ENCODE measurements at regions not wholly inside any gene's neighbourhood (a gene's known extent, or its start where the extent isn't known, plus 50 kb on each side); places are given as distances from the start of the nearest gene placed in this dataset.
"Not testable (repeated sequence)": the region's sequence is repeated elsewhere in the genome, so short reads cannot be mapped to it uniquely, and the experiment has no call there.

DNA sequence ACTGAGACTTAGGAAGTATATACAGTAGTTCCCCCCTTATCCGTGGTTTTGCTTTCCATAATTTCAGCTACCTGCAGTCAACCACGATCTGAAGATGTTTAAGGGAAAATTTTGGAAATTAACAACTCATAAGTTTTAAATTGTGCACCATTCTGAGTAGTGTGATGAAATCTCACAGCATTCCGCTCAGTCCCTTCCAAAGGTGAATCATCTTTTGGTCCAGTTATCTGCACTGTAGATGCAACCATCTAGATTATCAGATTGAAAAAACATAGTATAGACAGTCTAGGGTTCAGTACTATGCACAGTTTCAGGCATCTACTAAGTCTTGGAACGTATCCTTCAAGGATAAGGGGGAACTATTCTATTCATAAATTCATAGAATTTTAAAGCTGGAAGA lies 109.0 kb downstream of the ANXA3 start:
- Histone ChIP-seq H3K4me3 (no peak overlapping the region), H3K9me3 (no peaks in the 10 kb centered on the region), H3K36me3 (ENCODE audit: low read depth) (no peaks in the 10 kb centered on the region), H3K4me1 (ENCODE audit: low read depth) (peaks cover 10% of the 10 kb centered on the region)
- TF ChIP-seq CTCF (IDR thresholded peaks at IDR 0.05): no peak
- DNase-seq (no peak), ATAC-seq (no peak)
- intact Hi-C loops (cut with DNase I, micrococcal nuclease): no loop called here

DNA sequence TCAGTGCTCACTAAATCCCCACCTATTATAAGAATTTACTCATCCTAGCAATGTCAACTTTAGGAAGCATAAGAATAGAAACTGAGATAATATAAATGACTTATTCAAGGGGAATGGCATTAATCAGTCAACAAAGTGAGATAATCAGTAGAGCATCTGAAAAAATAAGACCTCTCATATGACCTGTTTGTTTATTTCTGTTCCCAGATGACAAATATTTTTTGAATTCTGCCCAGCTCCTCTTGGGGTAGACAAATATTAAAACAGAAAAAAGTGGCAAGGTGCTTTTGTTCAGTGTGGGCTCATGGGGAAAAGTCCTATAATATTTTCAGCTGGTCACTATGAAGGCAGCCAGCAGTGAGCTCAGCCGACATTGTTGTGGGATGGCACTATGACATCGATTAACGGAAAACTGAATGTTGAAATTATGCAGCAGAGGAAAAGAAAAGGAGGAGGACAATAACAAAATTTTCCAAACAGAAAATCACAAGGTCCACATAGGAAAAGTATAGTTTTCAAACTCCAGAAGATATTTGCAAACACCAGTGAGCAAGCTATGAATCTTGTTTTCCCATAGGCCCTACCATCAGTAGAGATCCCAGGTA lies 109.6 kb downstream of the ANXA3 start:
- intact Hi-C loops (cut with DNase I, micrococcal nuclease): no loop called here
- Histone ChIP-seq H3K9me3 (no peaks in the 10 kb centered on the region), H3K36me3 (ENCODE audit: low read depth) (no peaks in the 10 kb centered on the region), H3K4me3 (no peak overlapping the region), H3K4me1 (ENCODE audit: low read depth) (peaks cover 10% of the 10 kb centered on the region)
- no peak for TF ChIP-seq CTCF (IDR thresholded peaks at IDR 0.05)
- no peak for DNase-seq
- ATAC-seq: no peak

DNA sequence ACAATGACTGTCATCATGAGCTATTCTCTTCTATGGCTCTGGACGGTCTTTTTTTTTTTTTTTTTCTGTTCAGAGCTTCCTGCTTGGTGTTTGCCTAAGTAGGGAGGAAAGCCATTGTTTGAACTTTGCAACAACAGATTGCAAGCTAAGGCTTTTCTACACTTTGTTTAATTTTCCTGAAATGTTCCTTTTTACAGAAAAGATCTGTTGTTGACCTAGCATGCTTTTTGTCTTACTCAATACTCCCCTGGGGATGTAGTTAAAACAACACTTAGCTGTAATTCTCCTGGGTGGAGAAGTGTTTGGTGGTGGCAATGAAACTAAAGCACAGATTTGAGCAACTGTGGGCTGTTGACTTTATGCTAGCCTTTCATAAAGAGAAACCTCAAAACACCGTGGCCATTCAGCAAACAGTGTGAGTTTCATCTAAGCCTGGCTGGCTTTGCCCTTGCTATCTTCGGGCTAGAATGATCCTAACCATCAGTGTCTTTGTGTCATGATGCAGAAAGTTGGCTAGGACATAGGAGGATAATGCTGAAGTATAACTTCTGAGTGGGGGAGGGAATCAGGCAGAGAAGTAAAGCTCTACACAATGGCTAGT lies 110.5 kb downstream of the ANXA3 start:
- intact Hi-C loops (cut with DNase I, micrococcal nuclease): no loop called here
- DNase-seq (peak in 1 of 3 donors; percentile 32), ATAC-seq (peak; percentile 82)
- H3K36me3 ChIP-seq (ENCODE audit: low read depth): no peaks in the 10 kb centered on the region
- H3K9me3 ChIP-seq: no peaks in the 10 kb centered on the region
- H3K4me1 ChIP-seq (ENCODE audit: low read depth): peaks cover 10% of the 10 kb centered on the region
- TF ChIP-seq CTCF (IDR thresholded peaks at IDR 0.05): no peak
- no peak overlapping the region for H3K4me3 ChIP-seq

DNA sequence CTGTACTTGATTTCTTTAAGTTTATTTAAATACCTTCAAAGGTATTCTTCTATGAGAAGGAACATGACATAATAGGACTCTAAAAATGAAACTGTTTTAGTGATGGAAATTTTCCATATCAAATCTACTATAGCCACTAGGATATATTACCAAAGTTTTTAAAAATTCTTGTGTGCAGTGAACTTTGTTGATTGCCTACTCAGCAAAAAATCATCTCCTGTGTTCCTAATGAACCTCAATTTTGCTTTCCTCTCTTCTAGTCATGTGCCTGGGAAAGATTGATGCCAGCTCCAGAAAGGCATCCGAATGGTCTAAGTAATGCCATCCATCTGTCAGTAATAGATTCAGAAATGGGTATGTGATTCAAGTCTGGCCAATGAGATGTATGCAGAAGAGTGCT lies 111.1 kb downstream of the ANXA3 start:
- no peaks in the 10 kb centered on the region for H3K36me3 ChIP-seq (ENCODE audit: low read depth)
- ATAC-seq (no peak), DNase-seq (no peak)
- H3K4me3 ChIP-seq: no peak overlapping the region
- H3K9me3 ChIP-seq: no peaks in the 10 kb centered on the region
- intact Hi-C loops (cut with DNase I, micrococcal nuclease): no loop called here
- no peak for TF ChIP-seq CTCF (IDR thresholded peaks at IDR 0.05)
- peaks cover 10% of the 10 kb centered on the region for H3K4me1 ChIP-seq (ENCODE audit: low read depth)

- H3K36me3 ChIP-seq (ENCODE audit: low read depth); ATAC-seq; DNase-seq; intact Hi-C loops (cut with DNase I, micrococcal nuclease); H3K4me3 ChIP-seq; H3K9me3 ChIP-seq: not testable (repeated sequence)
- peaks cover 10% of the 10 kb centered on the region for H3K4me1 ChIP-seq (ENCODE audit: low read depth)
Observed at GRCh38 chr4:78664296-78664695, 111.9 kb upstream of the BMP2K start.

DNA sequence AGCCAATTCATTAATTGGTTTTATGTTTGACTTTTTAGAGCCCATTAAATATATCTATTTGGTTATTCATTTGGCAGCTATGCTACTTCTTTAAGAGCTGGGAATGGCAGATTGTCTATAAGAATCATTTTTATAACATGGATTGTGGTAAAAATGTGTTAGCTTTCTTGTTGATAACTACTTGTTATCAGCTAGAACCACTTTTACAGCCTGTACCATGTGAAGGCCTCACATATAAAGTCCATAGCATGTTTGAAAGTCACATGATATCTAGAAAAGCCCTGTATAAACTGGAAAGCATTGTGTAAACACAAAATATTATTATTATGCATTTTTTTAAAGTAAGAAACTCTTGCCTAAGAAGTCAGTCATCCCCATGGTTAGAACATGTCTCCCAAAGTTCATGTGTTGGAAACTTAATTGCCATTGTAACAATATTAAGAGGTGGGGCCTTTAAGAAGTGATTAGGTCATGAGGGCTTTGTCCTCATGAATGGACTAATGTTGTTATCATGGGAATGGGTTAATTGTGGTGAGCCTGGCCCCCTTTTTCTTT lies 110.9 kb upstream of the BMP2K start:
- Histone ChIP-seq H3K36me3 (ENCODE audit: low read depth) (no peaks in the 10 kb centered on the region), H3K4me1 (ENCODE audit: low read depth) (peaks cover 10% of the 10 kb centered on the region), H3K4me3 (no peak overlapping the region), H3K9me3 (no peaks in the 10 kb centered on the region)
- peak; percentile 41 for ATAC-seq
- no peak for DNase-seq
- intact Hi-C loops (cut with DNase I, micrococcal nuclease): no loop called here
- TF ChIP-seq CTCF (IDR thresholded peaks at IDR 0.05): no peak
